Glomerular endothelial cell (primary cell): ENCODE measurements at regions not wholly inside any gene's neighbourhood (a gene's known extent, or its start where the extent isn't known, plus 50 kb on each side); places are given as distances from the start of the nearest gene placed in this dataset.
A peak's percentile ranks its signal among the peaks of the same experiment; 100 is the strongest.

Experiments used
- DNase-seq: peaks from one replicate; pipeline ENCODE4 v3.0.0-alpha.2; 2011; ENCODE audit warnings: low read depth, low spot score; ENCODE audit errors: extremely low read depth

- DNase-seq, result no peak
These were observed 123.6 kb upstream of the SMAD3 start for GRCh38 chr15:66941791-66942190.

DNA sequence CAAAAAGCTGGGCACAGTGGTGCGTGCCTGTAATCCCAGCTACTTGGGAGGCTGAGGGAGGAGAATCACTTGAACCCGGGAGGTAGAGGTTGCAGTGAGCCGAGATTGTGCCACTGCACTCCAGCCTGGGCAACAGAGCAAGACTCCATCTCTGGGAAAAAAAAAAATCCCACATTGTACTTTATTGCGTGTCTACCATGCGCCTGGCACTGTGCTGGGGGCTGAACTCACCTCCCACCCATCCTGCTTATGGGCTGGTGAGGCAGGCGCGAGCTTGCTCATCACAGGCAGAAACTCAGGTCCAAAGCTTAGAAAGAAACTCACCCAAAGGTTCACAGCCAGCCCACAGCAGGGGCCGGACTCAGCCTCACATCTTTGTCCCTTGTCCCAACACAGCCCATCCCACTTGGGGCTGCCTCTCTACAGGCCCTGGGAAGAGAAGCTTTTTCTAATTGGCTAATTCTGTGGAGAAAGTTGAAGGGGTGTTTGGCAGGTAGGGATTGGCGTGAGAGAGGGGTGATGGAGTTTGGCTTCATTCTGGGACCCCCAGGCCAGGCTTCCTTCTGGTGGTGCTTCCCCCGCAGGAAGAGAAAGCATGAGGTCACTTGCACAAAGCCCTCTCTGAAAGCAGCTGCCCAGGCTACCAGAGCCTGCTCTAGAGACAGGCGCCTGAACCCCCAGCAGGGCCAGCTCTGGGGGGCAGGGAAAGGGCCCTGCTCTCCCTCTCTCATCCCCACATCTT lies 122.6 kb upstream of the SMAD3 start:
- DNase-seq, result no peak

DNA sequence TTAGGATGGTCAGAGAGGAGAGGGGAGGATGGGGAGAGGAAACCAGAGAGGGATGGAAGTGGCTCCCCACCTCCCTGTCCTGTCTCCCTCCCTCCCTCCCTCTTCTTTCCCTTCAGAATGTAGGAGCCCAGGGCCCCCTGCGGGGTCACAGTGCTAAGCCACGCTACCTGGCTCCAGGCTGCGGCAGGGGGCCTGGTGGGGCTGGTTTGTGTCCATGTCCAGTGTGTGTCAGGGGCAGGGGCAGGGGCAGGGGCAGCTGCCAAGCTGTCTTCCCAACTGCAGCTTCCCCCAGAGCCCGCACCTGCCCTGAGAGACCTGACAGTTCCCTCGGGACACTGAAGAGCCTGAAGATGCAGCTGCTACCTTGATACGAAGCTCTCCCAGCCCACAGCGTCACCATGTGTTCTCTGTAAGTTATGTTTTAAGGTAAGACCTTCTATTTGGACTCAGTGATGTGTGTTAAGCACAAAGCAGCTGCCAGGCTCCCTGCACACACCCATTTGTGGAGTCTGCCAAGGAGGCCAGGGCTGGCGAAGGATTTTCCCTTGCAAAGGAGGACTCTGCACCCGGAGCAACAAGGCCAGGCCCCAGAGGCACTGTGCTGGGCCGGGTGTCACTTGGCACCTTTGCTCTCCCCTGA lies 121.8 kb upstream of the SMAD3 start:
- DNase-seq, result no peak

DNA sequence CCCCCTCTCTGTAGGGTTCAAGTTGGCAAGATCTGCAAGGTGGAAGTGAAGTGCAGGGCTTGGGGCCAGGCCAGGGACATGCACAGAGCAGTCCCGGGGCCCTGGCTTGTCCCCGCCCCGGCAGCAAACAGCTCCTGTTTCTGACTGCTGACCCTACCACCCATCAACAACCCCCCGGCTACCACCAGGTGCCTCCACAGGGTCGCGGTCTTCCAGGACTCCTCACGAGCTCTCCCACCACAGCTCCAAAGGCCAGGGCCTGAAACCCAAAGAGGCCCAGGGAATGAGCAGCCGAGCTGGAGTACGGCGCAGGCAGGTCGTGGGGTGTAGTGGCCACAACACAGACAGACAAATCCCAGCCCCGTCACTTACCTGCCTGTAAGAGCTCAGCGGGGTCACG lies 121.3 kb upstream of the SMAD3 start:
- DNase-seq, result no peak

GRCh38 chr15:66945286-66945685 lies 120.1 kb upstream of the SMAD3 start:
- DNase-seq, result no peak

DNA sequence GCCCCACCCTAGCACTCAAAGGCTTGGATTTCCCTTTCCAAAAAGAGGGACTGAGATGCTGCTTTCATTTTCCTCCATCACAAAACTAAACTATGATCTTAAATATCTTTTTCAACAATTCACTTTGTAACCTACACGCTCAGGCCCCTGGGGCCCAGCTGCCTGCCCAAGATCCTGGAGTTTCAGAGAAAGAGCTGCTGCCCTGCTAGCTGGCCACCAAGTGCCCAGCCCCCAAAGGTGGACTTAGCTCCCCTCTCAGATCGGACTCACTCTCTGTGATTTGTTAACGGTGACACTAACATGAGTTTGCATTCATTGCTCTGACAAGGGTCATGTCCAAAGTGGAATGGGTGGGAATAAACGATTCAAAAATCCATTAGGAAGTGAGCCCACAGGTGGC lies 119.6 kb upstream of the SMAD3 start:
- DNase-seq, result no peak

GRCh38 chr15:66946578-66947164 lies 118.7 kb upstream of the SMAD3 start:
- peak; percentile 34 for DNase-seq

- DNase-seq, result peak; percentile 22
These were observed 117.9 kb upstream of the SMAD3 start for GRCh38 chr15:66947471-66947870.

- no peak for DNase-seq
These were observed 117.1 kb upstream of the SMAD3 start for GRCh38 chr15:66948294-66948693.

- no peak for DNase-seq
These were observed 115.3 kb upstream of the SMAD3 start for GRCh38 chr15:66950114-66950513.

DNA sequence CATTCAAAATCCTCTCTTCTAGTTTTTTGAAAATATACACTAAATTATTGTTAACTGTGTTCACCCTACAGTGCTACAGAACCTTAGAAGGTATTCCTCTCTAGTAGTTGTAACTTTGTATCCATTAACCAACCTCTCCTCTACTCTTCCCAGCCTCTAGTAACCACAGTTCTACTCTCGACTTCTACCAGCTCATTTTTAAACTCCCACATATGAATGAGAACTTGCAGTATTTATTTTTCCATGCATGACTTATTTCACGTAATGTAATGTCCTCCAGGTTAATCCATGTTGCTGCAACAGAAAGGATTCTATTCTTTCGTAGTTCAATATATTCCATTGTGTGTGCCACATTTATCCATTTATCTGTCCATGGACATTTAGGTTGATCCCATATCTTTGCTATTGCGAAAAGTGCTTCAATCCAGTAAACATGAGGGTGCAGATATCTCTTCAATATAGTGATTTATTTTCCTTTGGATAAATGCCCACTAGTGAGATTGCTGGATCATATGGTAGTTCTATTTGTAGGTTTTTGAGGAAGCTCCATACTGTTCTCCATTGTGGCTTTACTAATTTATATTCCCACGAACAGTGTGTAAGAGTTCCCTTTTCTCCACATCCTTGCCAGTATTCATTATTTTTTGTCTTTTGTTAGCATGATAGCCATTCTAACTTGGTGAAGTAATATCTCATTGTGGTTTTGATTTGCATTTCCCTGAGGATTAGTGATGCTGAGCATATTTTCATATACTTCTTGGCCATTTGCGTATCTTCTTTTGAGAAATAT lies 113.7 kb upstream of the SMAD3 start:
- no peak for DNase-seq

DNA sequence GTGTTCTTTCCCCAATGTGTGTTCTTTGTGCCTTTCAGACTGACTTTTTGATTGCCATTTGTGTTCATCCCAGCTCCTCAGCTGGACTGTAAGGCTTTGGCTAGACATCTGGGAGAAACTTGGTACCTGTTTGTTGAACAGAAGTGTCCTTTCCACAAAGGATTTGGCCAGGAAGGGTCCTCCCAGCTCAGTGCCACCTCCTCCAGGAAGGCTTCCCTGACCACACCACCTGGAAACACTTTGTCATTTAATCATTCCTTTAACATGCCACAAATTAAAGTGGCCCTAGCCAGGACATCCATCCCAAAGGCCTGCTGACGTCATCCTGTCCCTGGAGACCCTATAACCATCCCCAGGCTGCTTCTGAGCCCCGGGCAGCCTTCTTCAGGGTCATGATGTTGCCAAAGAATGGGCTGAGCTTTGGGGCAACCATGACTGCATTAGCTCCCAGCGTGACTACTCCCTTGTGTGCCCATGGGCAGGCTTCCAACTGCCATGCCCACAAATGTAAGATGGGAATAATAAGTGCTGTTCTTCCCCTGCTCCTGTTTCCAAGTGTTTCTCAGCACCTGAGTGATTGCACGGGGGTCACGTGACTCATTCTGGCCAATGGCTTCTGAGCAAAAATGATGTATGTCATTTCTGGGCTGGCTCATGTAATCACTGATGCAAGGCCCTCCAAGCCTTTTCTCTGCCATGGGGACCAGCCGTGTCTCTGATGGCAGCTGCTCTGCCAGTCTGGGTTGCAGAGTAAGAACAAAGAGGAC lies 112.5 kb upstream of the SMAD3 start:
- DNase-seq, result no peak

DNA sequence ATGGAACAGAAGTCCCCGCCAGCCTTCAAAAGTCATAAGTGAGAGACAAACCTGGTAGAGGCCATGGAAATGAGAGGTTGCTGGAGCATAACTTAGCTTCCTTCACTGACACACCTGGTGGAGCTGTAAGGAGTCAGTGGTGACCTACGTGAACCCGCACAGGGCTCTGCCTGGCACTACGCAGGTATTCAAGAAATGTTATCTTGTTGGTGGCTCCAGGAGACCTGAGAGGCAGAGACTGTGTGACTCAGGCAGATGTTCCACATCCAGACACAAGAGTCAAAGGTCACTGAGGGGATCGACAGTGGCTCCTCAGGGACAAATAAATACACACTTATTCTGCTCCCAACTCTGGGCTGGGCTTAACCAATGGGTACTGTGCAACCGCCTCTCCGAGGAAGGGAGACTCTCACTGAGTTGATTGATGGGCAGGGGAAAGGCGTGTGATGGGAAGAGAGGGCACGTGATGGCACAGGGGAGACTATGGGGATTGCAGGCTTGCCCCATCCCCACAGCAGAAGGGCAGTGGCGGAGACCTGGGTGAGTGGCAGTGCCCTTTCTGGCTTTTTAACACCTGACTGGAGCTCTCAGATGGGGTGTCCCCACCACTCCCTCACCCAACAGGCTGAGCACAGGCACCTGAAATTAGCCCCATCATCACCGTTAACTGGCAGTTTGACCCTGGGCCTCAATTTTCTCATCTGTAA lies 111.7 kb upstream of the SMAD3 start:
- DNase-seq, result no peak

DNA sequence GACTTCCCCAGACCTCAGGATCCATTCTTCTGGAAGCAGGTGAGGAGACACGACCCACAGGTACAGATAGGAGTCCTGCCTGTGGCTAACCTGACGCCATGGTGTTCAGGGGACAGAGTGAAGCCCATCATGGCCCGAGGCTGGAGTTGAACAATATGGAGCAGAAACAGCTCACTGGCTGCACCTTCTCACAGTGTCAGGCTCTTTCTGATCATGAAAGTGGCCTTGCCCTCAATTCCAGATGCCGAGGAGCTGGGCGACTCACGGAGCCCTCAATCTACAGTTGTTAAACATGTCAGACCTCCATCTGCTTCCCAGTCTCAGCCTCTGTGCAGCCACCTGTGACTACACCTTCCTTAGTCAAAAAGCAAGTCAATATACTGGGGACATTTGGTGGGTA lies 110.8 kb upstream of the SMAD3 start:
- DNase-seq, result no peak

DNA sequence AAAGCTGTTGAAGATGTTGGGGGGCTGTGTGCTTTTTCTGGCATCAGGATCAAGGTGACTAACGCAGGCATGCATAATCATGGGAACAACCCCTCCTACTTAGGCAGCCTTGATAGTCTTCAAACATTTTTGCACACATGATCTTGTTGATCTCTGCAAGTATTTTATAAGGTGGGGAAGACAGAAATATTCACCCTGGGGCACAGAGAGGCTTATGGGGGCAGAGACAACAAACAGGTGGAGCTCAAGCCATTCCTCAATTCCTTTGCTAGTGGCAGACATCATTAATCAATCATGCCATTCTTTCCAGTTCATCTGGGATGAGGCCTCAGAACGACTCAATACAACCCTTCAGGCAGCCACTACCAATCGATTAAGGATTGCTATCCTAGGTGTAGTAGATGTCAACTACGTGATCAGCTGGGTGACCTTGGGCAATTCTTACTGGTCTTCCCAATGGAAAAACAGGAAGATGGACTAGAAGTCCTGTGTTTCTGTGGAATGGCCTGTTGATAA lies 110.3 kb upstream of the SMAD3 start:
- DNase-seq, result no peak

DNA sequence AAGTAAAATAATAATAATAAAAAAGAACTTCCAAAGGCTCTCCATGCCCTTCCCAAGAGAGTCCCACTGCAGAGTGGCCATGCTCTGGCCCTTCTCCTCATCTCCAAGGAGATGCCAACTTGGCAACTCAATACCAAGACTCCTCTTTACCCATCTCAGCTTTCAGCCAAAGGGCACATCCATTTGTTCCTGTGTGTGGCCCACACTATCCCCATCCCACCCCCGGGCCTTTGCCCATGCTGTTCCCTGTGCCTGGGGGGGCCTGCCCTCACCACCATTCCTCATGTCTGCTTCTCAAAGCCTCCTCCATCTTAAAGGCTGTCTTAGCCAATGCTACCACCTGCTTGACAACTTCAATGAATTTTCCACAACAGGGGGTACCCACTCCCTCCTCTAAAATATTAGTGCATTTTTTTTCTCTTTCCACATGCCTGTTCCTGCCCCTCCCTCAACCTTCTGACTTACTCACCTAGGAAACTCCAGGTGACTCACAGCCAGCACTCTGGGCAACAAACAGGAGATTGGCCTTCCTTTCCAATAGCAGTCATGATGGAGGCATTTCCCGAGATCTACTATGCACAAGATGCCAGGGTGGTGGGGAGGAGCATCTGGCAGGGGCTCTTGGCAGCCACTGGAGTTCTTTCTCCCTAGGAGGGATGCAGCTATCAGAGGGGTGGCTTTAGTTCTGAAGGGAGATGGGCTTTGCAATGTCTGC lies 109.4 kb upstream of the SMAD3 start:
- peak; percentile 60 for DNase-seq

DNA sequence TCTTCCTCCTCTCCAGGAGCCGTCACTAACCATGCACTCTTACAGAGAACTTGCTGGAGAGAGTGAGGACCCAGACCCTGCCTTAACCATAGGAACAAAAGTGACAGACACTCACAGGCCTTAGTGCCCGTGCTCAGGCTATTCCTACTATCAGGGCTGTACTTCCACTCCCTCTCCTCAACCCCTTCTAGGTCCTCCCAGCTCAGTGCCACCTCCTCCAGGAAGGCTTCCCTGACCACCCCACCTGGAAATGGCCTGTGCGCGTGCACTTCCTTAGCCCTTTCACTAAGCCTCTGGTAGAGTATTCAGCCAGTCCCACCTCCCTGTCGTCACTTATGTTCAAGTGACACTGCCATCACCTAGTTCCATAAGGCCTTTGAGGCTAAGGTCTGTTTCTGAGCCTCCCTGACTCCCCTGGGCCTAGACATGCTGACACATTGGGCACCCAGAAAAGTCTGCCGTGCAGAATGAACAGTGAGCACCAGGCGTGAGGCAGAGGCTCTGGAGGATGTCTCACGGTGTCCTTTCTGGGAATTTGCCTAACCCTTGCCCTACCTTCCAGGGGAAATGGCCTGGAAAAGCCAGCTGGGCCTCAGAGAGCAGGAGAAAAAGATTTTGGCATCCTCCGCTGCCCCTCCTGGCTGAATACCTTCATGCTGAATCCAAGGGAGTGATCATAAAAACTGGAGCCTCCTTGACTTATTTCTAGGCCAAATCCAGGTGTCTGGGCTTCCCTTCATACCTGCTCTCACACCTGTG lies 108.6 kb upstream of the SMAD3 start:
- DNase-seq, result no peak

DNA sequence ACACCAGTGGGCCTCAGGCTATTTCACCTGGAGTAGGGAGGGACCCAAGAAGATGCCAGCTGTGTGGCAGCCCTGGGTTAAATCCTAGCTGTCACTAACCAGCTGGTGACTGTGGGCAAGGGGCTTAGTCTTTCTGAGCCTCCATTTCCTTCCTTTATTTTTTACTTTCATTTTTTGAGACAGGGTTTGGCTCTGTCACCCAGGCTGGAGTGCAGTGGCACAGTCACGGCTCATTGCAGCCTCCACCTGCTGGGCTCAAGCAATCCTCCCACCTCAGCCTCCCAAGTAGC lies 108.0 kb upstream of the SMAD3 start:
- no peak for DNase-seq

DNA sequence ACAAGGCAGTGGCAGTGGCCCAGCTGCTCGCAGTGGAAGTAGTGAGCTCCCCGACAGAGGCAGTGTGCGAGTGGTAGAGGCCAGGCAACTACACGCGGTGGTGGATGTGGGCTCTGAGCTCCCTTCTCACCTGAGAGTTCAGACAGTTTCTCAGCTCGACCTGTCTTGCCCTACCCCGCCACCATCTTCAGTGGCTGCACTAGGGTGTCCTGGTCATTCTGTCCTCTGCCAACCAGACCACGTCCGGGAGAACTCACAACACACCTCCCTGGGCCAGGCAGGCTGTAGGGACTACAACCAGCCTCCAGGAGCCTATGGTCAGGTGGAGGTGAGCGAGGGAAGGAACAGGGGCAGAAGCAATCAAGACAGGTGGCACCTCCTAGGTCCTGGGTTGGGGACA lies 106.3 kb upstream of the SMAD3 start:
- no peak for DNase-seq
